GM19351 (cell line): ENCODE measurements at regions not wholly inside any gene's neighbourhood (a gene's known extent, or its start where the extent isn't known, plus 50 kb on each side); places are given as distances from the start of the nearest gene placed in this dataset.
"Not testable (repeated sequence)": the region's sequence is repeated elsewhere in the genome, so short reads cannot be mapped to it uniquely, and the experiment has no call there.

Experiments used
- ATAC-seq: cut with Tn5 transposase; IDR thresholded peaks from one replicate; pipeline ENCODE4 v1.9.1; 2021; ENCODE audit warnings: mild to moderate bottlenecking, moderate library complexity; ENCODE audit not compliant: unreplicated experiment

GRCh38 chr11:100528872-100529416, 158.1 kb upstream of the ARHGAP42 start:
- ATAC-seq, result no peak

- not testable (repeated sequence) for ATAC-seq
These were observed 155.8 kb upstream of the ARHGAP42 start for GRCh38 chr11:100531290-100531689.

- ATAC-seq, result no peak
These were observed 150.1 kb upstream of the ARHGAP42 start for GRCh38 chr11:100536979-100537378.

- no peak for ATAC-seq
These were observed 143.7 kb upstream of the ARHGAP42 start for GRCh38 chr11:100543386-100543785.

GRCh38 chr11:100545556-100545955, 141.5 kb upstream of the ARHGAP42 start:
- ATAC-seq, result no peak

GRCh38 chr11:100545970-100546369, 141.1 kb upstream of the ARHGAP42 start:
- no peak for ATAC-seq

GRCh38 chr11:100546714-100547113, 140.4 kb upstream of the ARHGAP42 start:
- no peak for ATAC-seq

GRCh38 chr11:100550298-100550697, 136.8 kb upstream of the ARHGAP42 start:
- no peak for ATAC-seq

GRCh38 chr11:100550912-100551632, 136.0 kb upstream of the ARHGAP42 start:
- no peak for ATAC-seq

GRCh38 chr11:100555931-100556330, 131.2 kb upstream of the ARHGAP42 start:
- no peak for ATAC-seq

GRCh38 chr11:100556781-100557180, 130.3 kb upstream of the ARHGAP42 start:
- no peak for ATAC-seq

GRCh38 chr11:100557830-100558611, 129.1 kb upstream of the ARHGAP42 start:
- no peak for ATAC-seq

GRCh38 chr11:100560606-100561005, 126.5 kb upstream of the ARHGAP42 start:
- no peak for ATAC-seq

- ATAC-seq, result no peak
These were observed 125.8 kb upstream of the ARHGAP42 start for GRCh38 chr11:100561323-100561722.

- no peak for ATAC-seq
These were observed 125.0 kb upstream of the ARHGAP42 start for GRCh38 chr11:100562128-100562527.

GRCh38 chr11:100563541-100564280, 123.4 kb upstream of the ARHGAP42 start:
- no peak for ATAC-seq

GRCh38 chr11:100573911-100574513, 113.1 kb upstream of the ARHGAP42 start:
- no peak for ATAC-seq

GRCh38 chr11:100574894-100575769, 112.0 kb upstream of the ARHGAP42 start:
- ATAC-seq, result no peak

- ATAC-seq, result peak; percentile 90
These were observed 111.0 kb upstream of the ARHGAP42 start for GRCh38 chr11:100575860-100576717.
